HG03135 (cell line): ENCODE measurements at regions not wholly inside any gene's neighbourhood (a gene's known extent, or its start where the extent isn't known, plus 50 kb on each side); places are given as distances from the start of the nearest gene placed in this dataset.

ENCODE experiments used
- ATAC-seq: cut with Tn5 transposase; IDR thresholded peaks from one replicate; pipeline ENCODE4 v1.9.1; 2021; ENCODE audit warnings: mild to moderate bottlenecking, moderate library complexity; ENCODE audit not compliant: unreplicated experiment

DNA sequence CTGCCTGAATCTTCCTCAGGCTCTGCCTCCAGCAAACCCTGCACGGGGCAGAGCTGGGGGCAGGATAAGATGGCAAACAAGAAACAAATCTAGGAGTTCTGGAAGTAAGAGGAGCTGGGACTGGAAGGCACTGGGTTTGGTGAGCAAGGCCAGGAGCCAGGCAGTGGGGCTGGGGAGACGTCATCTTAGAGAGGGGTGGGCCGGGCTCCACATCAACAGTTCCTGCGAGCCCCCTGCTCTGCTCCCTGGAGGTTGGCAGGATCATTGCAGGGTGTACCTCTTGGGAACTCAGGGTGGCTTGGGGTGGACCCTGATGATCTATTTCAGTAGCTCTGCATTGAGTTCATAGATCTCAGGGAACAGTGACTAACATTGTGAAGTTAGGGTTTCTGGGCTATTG, 87.3 kb upstream of the PRR23E start:
- ATAC-seq, result no peak

DNA sequence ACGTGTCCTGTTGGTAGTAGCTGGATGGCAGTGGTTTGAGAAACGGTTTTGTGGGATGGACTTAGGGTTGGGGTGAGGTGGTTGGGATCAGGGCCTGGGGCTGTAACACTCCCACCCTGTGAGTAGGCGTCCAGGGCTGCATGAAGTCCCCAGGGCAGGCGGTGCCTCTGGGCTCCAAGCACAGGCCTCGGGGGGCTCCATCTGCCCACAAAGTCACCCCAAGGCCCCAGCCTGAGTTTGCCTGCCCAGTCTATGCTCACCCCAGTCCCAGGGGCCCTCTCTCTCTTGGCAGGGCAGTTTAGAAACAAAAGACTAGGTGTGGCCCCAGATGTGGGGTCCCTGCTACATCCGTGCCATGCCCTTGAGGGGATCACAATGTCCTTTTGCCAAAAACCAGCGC, 86.9 kb upstream of the PRR23E start:
- ATAC-seq, result no peak

DNA sequence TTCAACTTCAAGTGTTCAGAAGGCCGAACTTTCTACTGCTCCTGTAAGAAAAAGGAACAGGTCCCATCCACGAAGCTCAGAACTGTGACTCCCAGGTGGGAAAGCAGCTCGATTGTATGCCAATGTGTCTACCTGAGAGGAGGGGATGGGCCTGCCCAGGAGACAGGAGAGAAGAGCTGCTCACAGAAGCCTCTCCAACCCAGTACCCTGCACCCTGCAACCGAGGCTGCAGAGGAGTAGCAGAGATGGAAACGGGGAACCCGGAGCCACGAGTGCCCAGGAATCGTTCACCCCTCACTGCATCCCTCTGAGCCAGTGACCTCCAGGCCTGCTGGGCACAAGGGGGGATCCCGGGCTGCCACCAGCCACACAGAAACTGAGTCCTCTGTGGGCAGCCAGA, 86.5 kb upstream of the PRR23E start:
- no peak for ATAC-seq

DNA sequence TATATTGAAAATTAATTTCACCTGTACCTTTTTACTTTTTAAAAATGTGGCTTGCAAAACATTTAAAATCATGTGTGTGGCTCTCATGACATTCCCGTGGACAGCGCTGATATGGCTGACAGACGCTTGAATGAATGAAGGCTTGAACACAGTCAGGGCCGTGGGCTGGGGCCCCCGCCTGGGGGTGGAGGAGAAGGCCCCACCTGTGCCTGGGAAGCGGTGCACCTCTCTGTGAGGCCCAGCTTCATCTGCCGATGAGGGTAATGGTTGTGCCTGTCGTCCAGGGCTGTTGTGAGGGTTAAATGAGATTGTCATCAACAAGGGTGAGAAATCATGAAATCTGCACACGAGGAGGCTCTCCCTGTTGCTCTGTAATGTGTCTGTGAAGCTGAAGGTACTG, 85.9 kb upstream of the PRR23E start:
- no peak for ATAC-seq

DNA sequence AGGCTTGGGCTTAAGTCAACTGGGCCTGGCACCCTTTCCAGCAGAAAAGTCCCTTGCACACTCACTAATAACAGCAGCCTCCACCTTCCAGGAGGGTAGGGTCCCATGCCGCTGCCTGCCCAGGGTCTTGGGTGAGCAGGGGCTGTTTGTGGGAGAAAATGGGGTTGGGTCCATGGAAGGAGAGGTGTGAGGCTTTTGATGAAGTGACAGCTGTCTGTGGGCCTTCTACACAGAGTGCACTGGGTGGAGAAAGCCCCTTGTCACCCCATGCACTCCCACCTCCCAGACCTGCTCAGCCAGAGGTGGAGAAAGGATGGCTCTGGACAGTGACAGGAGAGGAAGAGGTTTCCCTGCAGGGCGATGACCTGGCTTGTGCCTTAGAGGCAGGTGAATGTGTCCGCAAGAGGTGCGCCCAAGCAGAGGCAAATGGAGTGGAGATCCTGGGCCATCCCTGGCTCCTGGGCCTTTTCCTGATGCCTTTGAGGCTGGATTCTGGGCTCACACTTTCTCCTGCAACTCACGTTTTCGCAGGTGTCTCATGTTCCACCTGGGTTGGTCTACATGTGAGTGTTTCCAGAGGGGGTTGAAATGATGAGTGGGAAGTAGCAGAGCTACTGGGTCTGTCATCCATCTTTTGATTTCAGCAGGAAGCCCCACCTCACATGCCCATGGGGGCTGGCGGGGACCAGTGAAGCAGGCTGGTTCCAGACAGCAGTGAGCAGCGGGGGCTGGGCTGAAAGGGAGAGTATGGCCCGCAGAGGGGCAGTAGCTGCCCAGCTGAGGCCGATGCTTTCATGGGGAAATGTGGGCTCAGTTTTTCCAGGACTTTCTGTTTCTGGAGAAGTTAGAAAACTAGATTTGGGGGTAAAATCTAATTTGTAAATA, 85.2 kb upstream of the PRR23E start:
- ATAC-seq, result no peak

DNA sequence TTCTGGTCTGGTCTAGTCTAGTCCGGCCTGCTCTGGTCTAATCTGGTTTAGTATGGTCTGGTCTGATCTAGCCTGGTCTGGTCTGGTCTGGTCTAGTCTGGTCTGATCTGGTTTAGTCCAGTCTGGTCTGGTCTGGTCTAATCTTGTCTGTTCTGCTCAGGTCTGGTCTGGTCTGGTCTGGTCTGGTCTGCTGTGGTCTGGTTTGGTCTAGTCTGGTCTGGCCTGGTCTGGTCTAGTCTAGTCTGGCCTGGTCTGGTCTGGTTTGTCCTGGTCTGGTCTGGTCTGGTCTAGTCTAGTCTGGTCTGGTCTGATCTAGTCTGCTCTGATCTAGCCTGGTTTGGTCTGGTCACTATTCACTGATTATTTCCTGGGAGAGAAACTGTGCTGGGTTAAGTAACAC, 84.1 kb upstream of the PRR23E start:
- ATAC-seq, result no peak

DNA sequence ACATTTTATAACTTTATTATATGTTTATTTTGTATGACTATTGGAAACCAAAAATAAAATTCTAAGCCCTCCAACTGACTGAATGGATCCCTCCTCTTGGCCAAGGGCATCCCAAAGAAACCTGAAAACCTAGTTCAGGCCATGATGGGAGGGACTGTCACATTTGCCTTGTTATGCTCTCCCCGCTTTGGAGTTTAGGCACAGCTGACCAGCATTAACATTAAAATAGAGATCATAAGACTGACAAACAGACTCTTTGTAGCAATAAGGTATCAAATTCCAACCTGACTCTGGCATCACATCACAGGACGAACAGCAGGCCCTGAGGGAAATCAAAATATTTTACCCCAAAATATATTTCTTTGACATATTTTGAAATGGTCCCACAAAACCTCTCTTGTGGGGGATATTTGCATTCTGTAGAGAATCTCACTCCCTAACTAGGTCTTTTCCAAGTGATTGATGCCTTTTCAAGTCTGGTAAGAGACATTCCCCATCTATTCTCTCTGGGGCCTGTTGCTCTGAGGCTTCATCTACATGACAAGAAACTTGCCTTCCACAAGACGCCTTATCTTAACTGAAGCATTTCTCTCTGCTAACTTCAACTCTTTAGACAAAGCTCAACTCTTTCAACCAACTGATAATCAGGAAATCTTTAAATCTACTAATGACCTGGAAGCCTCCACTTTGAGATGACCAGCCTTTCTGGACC, 81.8 kb upstream of the PRR23E start:
- ATAC-seq, result no peak

DNA sequence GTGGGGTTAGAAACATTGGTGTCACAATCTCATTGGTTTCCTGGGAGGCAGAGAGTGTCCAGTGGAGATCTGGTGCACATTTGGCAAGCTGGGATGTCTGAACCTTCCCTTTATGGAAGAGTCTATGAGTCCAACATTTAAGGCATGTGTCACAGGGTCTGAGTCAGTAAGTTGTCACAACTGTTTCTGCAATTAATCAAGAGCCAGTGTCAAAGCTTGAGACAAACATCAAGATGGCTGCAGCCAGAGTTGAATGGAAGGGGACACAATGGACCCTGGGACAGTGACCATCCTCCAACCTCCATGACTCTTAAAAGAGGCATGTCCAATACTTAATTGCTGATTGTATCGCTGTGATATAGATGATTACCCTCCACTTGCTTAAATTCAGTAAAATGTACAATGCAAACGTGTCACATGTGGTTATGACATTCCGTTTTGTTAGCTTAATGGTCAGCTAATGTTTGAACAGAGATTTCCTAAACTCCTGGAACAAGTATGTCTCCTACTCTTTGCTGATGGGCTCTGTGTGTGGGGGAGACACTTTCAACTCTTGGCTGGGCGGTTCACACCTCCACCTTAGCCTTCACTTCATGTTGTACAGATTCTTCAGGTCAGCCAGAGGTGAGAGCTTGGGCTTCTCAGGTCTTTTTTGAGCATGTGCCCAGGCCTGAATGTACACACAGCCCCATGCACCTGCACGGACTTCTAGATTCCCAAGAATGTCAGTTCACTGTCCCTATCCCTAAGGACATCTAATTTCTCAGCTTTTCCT, 79.9 kb upstream of the PRR23E start:
- no peak for ATAC-seq

DNA sequence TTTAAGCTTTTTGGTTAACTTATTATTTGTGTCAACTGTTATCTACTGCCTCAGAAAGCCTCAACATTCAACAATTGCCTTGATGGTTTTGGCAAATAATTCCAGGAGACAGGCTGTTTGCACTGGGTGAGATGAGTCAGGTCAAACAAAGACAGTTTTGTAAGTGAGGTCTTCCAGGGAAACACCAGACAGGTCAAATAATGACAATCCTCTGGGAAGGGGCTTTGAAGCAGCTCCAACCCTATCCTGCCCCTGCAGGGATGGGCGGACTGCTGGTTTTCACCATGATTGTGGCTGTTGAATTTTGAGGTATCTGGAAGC, 79.4 kb upstream of the PRR23E start:
- ATAC-seq, result no peak

DNA sequence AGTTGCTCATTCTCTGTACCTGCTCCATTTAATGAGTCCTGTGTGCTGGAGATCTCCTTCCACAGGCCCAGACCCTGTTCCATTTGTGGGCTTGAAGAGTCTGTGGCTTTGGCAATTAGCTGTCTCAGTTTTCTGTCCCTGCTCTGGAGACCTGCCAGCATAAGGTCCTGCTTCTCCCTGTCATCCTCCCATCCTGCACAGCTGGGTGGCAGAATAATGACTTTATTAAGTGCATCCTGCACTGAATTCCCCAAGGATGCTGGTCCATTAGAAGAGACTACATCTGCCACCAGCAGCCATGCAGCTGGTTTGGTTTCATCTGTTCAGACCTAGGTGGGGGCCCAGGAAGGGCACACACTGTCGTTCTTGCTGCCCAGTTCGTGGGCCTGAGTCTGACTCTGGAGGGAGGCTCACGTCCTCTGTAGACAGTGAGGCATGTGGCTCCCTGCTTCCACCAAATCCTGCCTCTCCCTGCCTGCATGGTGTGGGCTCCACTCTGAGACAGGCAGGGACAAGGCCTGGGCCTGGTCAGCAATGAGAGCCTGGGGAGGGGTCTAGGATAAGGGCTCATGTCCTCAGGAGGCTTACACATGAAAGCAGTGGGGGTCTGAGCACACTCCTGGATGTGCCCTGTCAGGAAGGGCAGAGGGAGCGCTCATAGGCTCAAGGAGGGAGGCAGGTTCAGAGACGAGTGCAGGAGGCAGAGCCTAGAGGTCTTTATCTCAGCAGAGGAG, 78.4 kb upstream of the PRR23E start:
- no peak for ATAC-seq

DNA sequence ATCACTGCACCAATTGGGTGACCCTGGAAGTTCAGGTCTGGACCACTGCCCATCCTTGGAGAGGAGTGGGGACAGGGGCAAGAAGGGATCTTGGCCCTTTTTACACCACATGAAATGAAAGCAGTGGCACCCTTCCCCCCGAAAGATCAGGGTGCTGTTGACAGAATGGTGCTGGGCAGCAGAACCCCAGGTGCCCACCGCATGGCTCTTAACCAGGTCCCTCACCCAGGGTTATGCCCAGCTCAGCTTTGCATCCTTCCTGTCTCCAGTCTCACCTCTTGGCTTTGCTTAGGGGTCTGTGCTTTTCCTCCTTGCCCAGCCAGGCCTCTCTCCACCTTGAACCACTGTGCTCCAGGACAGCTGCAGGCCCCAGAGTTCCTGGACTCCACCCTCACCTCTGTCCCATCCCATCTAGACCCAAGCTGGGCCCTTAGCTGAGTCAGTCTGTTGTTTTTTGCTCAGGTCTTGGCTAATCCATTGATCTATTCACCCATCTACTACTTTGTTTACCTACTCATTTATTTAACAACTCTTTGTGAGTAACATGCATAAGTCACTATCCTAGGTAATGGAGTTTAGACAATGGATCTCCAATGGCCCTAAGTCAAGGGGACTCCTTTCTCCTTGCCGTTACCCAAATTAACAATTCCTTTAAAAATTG, 77.1 kb upstream of the PRR23E start:
- ATAC-seq, result no peak

DNA sequence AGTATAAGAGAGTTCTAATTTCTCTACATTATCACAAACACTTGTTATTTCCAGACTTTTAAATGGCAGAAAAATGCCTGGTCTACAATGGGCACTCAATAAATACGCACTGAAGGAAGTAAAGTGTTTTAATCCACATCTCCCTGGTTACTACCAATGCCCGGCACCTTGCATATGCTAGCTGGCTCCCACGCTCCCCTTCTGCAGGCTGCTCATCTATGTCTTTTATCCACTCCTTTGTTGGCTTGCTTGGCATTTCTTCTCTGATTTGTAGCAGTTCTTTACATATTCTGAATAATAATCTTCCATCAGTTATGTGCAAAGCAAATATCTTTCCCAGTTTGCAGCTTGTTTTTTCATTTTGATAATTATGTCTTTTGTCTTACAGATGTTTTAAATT, 74.6 kb upstream of the PRR23E start:
- ATAC-seq, result no peak

DNA sequence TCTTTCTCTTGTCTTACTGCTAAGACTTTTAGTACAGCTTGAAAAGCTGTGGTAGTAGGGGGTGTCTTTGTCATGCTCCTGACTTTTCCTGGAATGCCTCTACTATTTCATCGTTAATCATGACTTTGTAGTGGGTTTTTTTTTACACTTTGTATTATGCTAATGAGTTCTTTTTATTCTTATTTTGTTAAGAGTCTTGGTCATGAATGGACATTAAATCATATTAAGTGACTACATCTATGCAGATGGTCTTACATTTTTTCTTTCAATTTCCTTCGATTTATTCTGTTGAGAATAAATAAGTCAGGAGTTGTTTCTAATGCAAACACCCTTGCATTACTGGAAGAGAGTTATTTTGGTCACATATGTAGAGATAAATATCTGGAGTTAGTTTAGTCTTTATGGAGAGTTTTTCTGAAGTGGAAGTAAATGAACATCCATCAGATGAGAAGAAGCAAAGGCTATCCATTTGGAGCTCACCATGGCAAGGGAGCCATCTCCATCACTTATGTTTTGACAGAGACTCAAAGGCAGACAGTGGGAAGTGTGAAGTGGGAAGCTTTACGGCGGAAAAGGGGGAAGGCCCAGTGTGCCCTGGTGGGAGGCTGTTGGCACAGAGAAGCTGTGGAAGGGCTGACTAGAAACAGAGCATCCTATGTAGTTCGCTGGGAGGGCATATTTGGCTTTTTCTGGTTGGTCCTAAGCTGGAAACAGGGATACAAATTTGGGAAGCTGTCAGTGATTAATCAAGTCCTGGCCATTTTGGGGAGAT, 73.1 kb upstream of the PRR23E start:
- ATAC-seq, result no peak

DNA sequence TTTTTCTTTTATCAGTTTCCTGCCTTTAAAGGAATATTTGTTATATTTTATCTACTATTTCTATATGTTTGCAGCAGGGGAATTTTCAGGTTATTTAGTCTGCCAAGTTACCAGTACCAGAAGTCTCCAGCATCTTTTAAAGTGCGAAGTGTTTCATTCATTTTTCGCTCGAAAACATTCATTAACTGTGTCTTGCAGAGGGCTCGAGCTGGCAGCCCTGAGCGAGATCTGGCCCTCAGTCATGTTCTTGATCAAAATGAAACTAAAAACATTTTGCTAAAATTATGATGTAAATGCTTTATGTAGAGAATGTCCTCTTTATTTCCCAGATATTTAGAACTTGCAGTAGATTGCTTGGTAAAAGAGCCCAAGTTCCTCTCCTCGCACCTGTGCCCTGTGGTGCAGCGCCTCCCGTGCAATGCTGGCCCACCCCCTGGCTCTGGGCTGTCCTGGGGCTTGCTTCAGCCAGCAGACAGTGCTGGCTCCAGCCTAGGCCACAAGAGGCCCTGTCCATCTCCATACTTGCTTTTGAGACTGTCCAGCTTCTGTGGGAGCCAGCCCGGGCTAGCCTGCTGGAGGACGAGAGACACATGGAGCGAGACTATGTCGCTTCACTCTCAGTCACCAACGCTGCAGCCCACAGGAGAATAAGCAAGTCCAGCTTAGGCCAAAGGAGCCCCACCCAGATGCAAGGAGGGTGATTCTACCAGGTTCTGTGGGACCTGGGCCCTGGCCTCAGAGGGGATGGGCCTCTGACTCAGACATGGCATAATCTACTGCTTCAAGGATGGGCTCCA, 71.9 kb upstream of the PRR23E start:
- no peak for ATAC-seq

DNA sequence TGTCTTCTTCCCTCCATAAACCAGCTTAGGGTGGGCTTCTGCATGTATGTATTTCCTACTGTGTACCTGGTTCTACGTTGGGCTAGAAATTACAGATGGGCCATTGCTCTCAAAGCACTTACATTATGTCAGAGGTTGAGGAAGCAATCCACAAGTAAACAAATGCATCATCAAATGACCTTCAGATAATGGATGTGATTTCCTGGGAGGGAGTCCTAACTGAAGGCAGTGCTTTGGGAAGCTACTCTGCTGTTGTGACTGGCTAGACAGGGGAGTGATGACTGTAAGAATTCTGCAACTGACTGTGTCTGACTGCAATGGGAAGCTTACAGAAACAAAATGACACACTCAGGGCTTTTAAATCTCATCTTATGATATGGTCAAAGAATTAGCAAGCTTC, 71.0 kb upstream of the PRR23E start:
- ATAC-seq, result no peak

DNA sequence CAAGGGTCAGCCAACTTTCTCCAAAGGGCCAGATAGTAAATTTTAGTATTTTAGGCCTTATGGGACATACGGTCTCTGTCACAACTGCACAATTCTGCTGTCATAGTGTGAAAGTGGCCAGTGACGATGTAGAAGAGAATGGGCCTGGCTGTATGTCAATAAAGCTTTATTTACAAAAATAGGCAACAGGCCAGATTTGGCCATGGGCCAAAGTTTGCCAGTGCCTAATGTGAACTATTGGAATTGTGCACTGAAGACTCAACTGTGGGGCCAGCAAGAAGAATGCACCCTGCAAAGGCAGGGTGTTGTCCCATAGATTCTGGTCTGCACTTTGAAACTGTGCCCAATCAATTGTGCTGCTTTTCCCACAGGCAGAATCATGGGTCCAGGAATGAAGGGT, 69.4 kb upstream of the PRR23E start:
- ATAC-seq, result no peak

DNA sequence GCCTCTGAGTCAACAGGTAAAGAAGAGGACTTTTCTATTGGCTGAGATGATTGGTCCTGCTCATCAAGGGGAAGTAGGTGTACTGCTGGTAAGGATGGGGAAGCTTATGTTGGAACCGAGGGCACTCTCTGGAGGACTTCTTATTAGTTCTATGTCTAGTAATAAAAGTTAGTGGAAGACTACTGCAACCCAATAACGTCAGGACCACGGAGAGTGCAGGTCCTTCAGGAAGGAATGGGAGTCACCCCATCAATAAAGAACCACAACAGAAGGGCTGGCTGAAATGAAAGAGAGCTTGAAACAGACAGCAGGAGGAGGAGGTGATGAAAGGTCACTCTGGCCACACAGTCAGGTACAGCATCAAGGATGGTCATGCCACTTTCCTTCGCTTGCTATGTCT, 68.8 kb upstream of the PRR23E start:
- no peak for ATAC-seq

DNA sequence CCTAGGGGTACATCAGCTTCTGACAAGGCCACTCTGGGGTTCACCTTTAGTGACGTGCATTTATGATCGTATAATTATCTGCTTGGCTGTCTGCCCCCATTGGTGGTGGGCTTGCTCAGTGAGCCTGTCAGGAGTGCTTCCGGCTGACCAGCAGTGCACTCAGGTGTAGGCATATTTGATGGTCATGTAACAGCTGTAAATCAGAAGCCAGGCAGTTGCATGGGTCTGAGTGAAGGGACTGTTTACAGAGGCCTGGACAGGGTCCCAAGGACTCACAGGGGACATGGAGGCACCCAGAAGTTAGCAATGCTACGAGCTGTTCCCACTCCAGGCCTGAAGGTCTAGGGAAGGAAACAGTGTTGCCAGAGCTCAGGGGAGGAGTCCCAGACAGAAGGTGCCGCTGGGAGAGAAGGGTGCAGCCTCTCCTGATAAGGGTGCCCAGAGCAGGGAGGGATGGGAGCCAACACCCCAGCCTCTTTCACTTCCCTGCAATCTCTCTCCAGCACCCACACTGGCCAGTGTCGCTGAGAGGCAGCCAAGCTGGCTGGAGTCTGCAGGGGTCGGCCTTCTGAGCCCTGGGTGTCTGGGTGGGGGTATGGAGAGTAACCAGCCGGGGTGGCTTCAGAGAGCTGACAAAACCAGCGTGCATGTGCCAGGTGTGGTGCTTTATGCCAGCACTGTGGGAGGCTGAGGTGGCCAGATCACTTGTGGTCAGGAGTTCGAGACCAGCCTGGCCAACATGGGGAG, 61.3 kb upstream of the PRR23E start:
- ATAC-seq, result no peak
